T-cell (primary cell): ENCODE measurements at regions not wholly inside any gene's neighbourhood (a gene's known extent, or its start where the extent isn't known, plus 50 kb on each side); places are given as distances from the start of the nearest gene placed in this dataset.
"Not testable (repeated sequence)": the region's sequence is repeated elsewhere in the genome, so short reads cannot be mapped to it uniquely, and the experiment has no call there.

ENCODE experiments used
- ATAC-seq, 4 experiments: fragments of 200-7000 bp in 3 of 4; fragments of 150-1000 bp in 1 of 4; cut with Tn5 transposase; replicated peaks in 1 of 4; 1 replicate in 3 of 4; 2 replicates in 1 of 4; pipeline ENCODE4 v1.10.0; 2021; ENCODE audit warnings: moderate library complexity in 3 of 4, mild to moderate bottlenecking in 2 of 4, moderate number of reproducible peaks in 1 of 4
- CTCF ChIA-PET, 2 donors: fragments of 300-600 bp; sonication (Branson Sonifier 250); formaldehyde crosslinking; loops; one replicate each; lab custom pipeline; 2022; ENCODE audit warnings: antibody characterized with exemption in 2 of 2; lab: Charles Lee
- POLR2A ChIA-PET, 2 donors: fragments of 300-600 bp; sonication (Branson Sonifier 250); formaldehyde crosslinking; loops; one replicate each; lab custom pipeline; 2022; ENCODE audit warnings: antibody characterized with exemption in 2 of 2; lab: Charles Lee
- DNase-seq, 35 experiments: peaks; one replicate each; pipeline versions ENCODE4 v3.0.0 to v3.0.0-alpha.2; 2013 to 2023
- H3K27ac ChIP-seq: one replicate; pipeline ENCODE4 v1.5.1; 2013; ENCODE audit warnings: low read length
- H3K27me3 ChIP-seq, 2 experiments: replicated peaks in 1 of 2; 1 replicate in 1 of 2; 2 replicates in 1 of 2; pipeline versions ENCODE4 v1.6.1 to v1.7.0; 2013; ENCODE audit warnings: low read length in 1 of 2, mixed read lengths in 1 of 2; ENCODE audit not compliant: control insufficient read depth in 2 of 2, insufficient read depth in 2 of 2; ENCODE audit errors: extremely low read depth in 1 of 2
- H3K36me3 ChIP-seq, 2 donors: 1 replicate in 1 of 2; 2 replicates in 1 of 2; pipeline versions ENCODE4 v1.6.1 to v1.7.0; 2013; ENCODE audit warnings: low read length in 1 of 2; ENCODE audit not compliant: control insufficient read depth in 2 of 2, insufficient read depth in 1 of 2; ENCODE audit errors: extremely low read depth in 1 of 2
- H3K4me1 ChIP-seq, 2 experiments: 1 replicate in 1 of 2; 2 replicates in 1 of 2; pipeline versions ENCODE4 v1.6.1 to v1.7.0; 2013; ENCODE audit warnings: low read length in 2 of 2, mixed read lengths in 1 of 2; ENCODE audit not compliant: insufficient read depth in 2 of 2, control insufficient read depth in 1 of 2; ENCODE audit errors: extremely low read depth in 1 of 2
- H3K4me3 ChIP-seq, 2 donors: 1 replicate in 1 of 2; 2 replicates in 1 of 2; pipeline versions ENCODE4 v1.5.1 to v1.7.0; 2013; ENCODE audit warnings: mild to moderate bottlenecking in 2 of 2, low read length in 1 of 2, moderate library complexity in 1 of 2; ENCODE audit not compliant: control insufficient read depth in 1 of 2; ENCODE audit errors: extremely low read depth in 1 of 2
- H3K9me3 ChIP-seq: 2 replicates; pipeline ENCODE4 v1.7.0; 2013
- H3K27ac Mint-ChIP-seq, 2 donors: one replicate each; pipeline ENCODE4 v1.8.0; 2020 to 2021; ENCODE audit warnings: mild to moderate bottlenecking in 2 of 2, mixed read lengths in 2 of 2
- H3K27me3 Mint-ChIP-seq, 2 donors: one replicate each; pipeline ENCODE4 v1.8.0; 2021 to 2022; ENCODE audit warnings: mixed read lengths in 2 of 2
- H3K36me3 Mint-ChIP-seq: one replicate; pipeline ENCODE4 v1.8.0; 2021; ENCODE audit warnings: mixed read lengths
- H3K4me1 Mint-ChIP-seq, 3 donors: one replicate each; pipeline ENCODE4 v1.8.0; 2020 to 2022; ENCODE audit warnings: mixed read lengths in 3 of 3, mild to moderate bottlenecking in 1 of 3
- H3K4me3 Mint-ChIP-seq, 3 donors: one replicate each; pipeline ENCODE4 v1.8.0; 2020 to 2022; ENCODE audit warnings: mild to moderate bottlenecking in 3 of 3, mixed read lengths in 3 of 3, moderate library complexity in 3 of 3
- H3K9me3 Mint-ChIP-seq, 3 donors: one replicate each; pipeline ENCODE4 v1.8.0; 2020 to 2022; ENCODE audit warnings: mixed read lengths in 3 of 3
- WGBS: methylation state at CpG from one replicate; pipeline ENCODE4 v1.1.5; 2013; ENCODE audit warnings: missing lambda C conversion rate; ENCODE audit not compliant: insufficient coverage; 5-methylcytosine and 5-hydroxymethylcytosine counted together

GRCh38 chr3:70618151-70618550 is 305.7 kb upstream of the MDFIC2 start:
- Mint-ChIP-seq H3K9me3 (no peaks in the 10 kb centered on the region), H3K27ac (no peak overlapping the region), H3K4me3 (no peak overlapping the region), H3K4me1 (no peaks in the 10 kb centered on the region), H3K36me3 (no peaks in the 10 kb centered on the region), H3K27me3 (peaks cover 4 to 8% of the 10 kb centered on the region in 2 donors)
- no peak overlapping the region for H3K27ac ChIP-seq
- DNase-seq (no peak), ATAC-seq (no peak)
- ChIA-PET CTCF (no interaction called here), POLR2A (no interaction called here)
- peaks cover 0 to 5% of the 10 kb centered on the region in 2 experiments for H3K27me3 ChIP-seq
- H3K4me3 ChIP-seq: no peak overlapping the region
- WGBS: no CpG with 5 or more reads among the region's 1 CpG
- H3K4me1 ChIP-seq: no peaks in the 10 kb centered on the region
- no peaks in the 10 kb centered on the region for H3K36me3 ChIP-seq
- no peaks in the 10 kb centered on the region for H3K9me3 ChIP-seq

GRCh38 chr3:70617349-70617748 is 304.9 kb upstream of the MDFIC2 start:
- H3K4me3 ChIP-seq, H3K9me3 ChIP-seq, H3K27me3 ChIP-seq, CTCF ChIA-PET, H3K27ac ChIP-seq, H3K36me3 Mint-ChIP-seq, ATAC-seq, H3K9me3 Mint-ChIP-seq, H3K4me1 Mint-ChIP-seq, H3K27me3 Mint-ChIP-seq, DNase-seq, H3K27ac Mint-ChIP-seq, POLR2A ChIA-PET, H3K36me3 ChIP-seq, H3K4me1 ChIP-seq, H3K4me3 Mint-ChIP-seq: not testable (repeated sequence)
- 85% methylated on average over 14 of the region's 14 CpGs for WGBS

- 0% methylated on average over 1 of the region's 1 CpG for WGBS
- Mint-ChIP-seq H3K36me3 (no peaks in the 10 kb centered on the region), H3K4me1 (no peaks in the 10 kb centered on the region), H3K27me3 (peaks cover 4 to 8% of the 10 kb centered on the region in 2 donors), H3K27ac (no peak overlapping the region), H3K4me3 (no peak overlapping the region), H3K9me3 (peaks cover 2 to 5% (median 3%) of the 10 kb centered on the region in 3 donors)
- ATAC-seq: no peak
- no peaks in the 10 kb centered on the region for H3K36me3 ChIP-seq
- H3K4me3 ChIP-seq: no peak overlapping the region
- CTCF ChIA-PET: no interaction called here
- H3K4me1 ChIP-seq: no peaks in the 10 kb centered on the region
- POLR2A ChIA-PET: no interaction called here
- no peak for DNase-seq
- no peak overlapping the region for H3K27ac ChIP-seq
- no peaks in the 10 kb centered on the region for H3K9me3 ChIP-seq
- peaks cover 0 to 5% of the 10 kb centered on the region in 2 experiments for H3K27me3 ChIP-seq
These were observed 302.8 kb upstream of the MDFIC2 start for GRCh38 chr3:70615286-70615685.

- no peaks in the 10 kb centered on the region for H3K36me3 ChIP-seq
- no peaks in the 10 kb centered on the region for H3K36me3 Mint-ChIP-seq
- H3K4me1 ChIP-seq: no peaks in the 10 kb centered on the region
- no peak overlapping the region for H3K27ac Mint-ChIP-seq
- WGBS: 78% methylated on average over 3 of the region's 6 CpGs
- ATAC-seq (no peak), DNase-seq (no peak)
- H3K4me1 Mint-ChIP-seq: no peaks in the 10 kb centered on the region
- peaks cover 0 to 5% of the 10 kb centered on the region in 2 experiments for H3K27me3 ChIP-seq
- CTCF ChIA-PET: interaction anchor here in 1 of 2 donors (0.5 kb wide), 1 partner anchor 1050 kb away, joined by 3 read pairs; no protein-coding TSS in a partner anchor
- H3K27ac ChIP-seq: no peak overlapping the region
- POLR2A ChIA-PET: no interaction called here
- peaks cover 2 to 5% (median 3%) of the 10 kb centered on the region in 3 donors for H3K9me3 Mint-ChIP-seq
- peaks cover 2 to 4% of the 10 kb centered on the region in 2 donors for H3K27me3 Mint-ChIP-seq
- H3K4me3 Mint-ChIP-seq: no peak overlapping the region
- no peaks in the 10 kb centered on the region for H3K9me3 ChIP-seq
- H3K4me3 ChIP-seq: no peak overlapping the region
These were observed 301.7 kb upstream of the MDFIC2 start for GRCh38 chr3:70614111-70614510.

- Histone ChIP-seq H3K27me3 (peaks cover 0 to 5% of the 10 kb centered on the region in 2 experiments), H3K36me3 (no peaks in the 10 kb centered on the region), H3K9me3 (no peaks in the 10 kb centered on the region), H3K4me3 (no peak overlapping the region), H3K27ac (no peak overlapping the region), H3K4me1 (no peaks in the 10 kb centered on the region)
- H3K27ac Mint-ChIP-seq: no peak overlapping the region
- H3K4me1 Mint-ChIP-seq: no peaks in the 10 kb centered on the region
- peaks cover 2 to 5% (median 3%) of the 10 kb centered on the region in 3 donors for H3K9me3 Mint-ChIP-seq
- H3K4me3 Mint-ChIP-seq: no peak overlapping the region
- H3K36me3 Mint-ChIP-seq: no peaks in the 10 kb centered on the region
- CTCF ChIA-PET: no interaction called here
- POLR2A ChIA-PET: no interaction called here
- 94% methylated on average over 7 of the region's 11 CpGs for WGBS
- DNase-seq: no peak
- peaks cover 4 to 9% of the 10 kb centered on the region in 2 donors for H3K27me3 Mint-ChIP-seq
- ATAC-seq: no peak
These were observed 300.5 kb upstream of the MDFIC2 start for GRCh38 chr3:70612920-70613319.

- H3K4me1 Mint-ChIP-seq, H3K27ac Mint-ChIP-seq, ATAC-seq, DNase-seq, H3K4me1 ChIP-seq, CTCF ChIA-PET, H3K36me3 ChIP-seq, H3K27me3 Mint-ChIP-seq, H3K27me3 ChIP-seq, H3K27ac ChIP-seq, H3K36me3 Mint-ChIP-seq, H3K9me3 Mint-ChIP-seq, H3K9me3 ChIP-seq, POLR2A ChIA-PET, H3K4me3 Mint-ChIP-seq, H3K4me3 ChIP-seq: not testable (repeated sequence)
- WGBS: 97% methylated on average over 20 of the region's 25 CpGs
These were observed 299.3 kb upstream of the MDFIC2 start for GRCh38 chr3:70611667-70612277.

- no peaks in the 10 kb centered on the region for H3K36me3 ChIP-seq
- no peak for DNase-seq
- no peaks in the 10 kb centered on the region for H3K4me1 Mint-ChIP-seq
- ChIA-PET CTCF (no interaction called here), POLR2A (no interaction called here)
- no peaks in the 10 kb centered on the region for H3K36me3 Mint-ChIP-seq
- H3K27ac Mint-ChIP-seq: no peak overlapping the region
- H3K4me1 ChIP-seq: no peaks in the 10 kb centered on the region
- no peak overlapping the region for H3K27ac ChIP-seq
- no peak overlapping the region for H3K4me3 ChIP-seq
- H3K27me3 ChIP-seq: no peaks in the 10 kb centered on the region
- no peaks in the 10 kb centered on the region for H3K9me3 ChIP-seq
- ATAC-seq: no peak
- peaks cover 6 to 7% of the 10 kb centered on the region in 2 donors for H3K27me3 Mint-ChIP-seq
- no peak overlapping the region for H3K4me3 Mint-ChIP-seq
- peaks cover 2 to 5% (median 3%) of the 10 kb centered on the region in 3 donors for H3K9me3 Mint-ChIP-seq
These were observed 296.0 kb upstream of the MDFIC2 start for GRCh38 chr3:70608434-70608833.
